NB4 (cell line): ENCODE measurements at regions not wholly inside any gene's neighbourhood (a gene's known extent, or its start where the extent isn't known, plus 50 kb on each side); places are given as distances from the start of the nearest gene placed in this dataset.
"Not testable (repeated sequence)": the region's sequence is repeated elsewhere in the genome, so short reads cannot be mapped to it uniquely, and the experiment has no call there.

Experiments
- MYC ChIP-seq: IDR thresholded peaks from 2 replicates; pipeline ENCODE4 v1.6.1; 2011; ENCODE audit warnings: low read depth, low read length
- POLR2A ChIP-seq: IDR thresholded peaks from 2 replicates; pipeline ENCODE4 v1.6.1; 2011; ENCODE audit warnings: mild to moderate bottlenecking; ENCODE audit not compliant: insufficient read length; ENCODE audit errors: extremely low read depth
- TF ChIP-seq, protein P1 (sequence below): IDR thresholded peaks from one replicate; pipeline ENCODE4 v1.5.1; 2012; ENCODE audit warnings: low read depth, low read length
- TF ChIP-seq, protein P2 (sequence below): IDR thresholded peaks from 2 replicates; pipeline ENCODE4 v1.6.1; 2011; ENCODE audit warnings: low read depth, low read length

DNA sequence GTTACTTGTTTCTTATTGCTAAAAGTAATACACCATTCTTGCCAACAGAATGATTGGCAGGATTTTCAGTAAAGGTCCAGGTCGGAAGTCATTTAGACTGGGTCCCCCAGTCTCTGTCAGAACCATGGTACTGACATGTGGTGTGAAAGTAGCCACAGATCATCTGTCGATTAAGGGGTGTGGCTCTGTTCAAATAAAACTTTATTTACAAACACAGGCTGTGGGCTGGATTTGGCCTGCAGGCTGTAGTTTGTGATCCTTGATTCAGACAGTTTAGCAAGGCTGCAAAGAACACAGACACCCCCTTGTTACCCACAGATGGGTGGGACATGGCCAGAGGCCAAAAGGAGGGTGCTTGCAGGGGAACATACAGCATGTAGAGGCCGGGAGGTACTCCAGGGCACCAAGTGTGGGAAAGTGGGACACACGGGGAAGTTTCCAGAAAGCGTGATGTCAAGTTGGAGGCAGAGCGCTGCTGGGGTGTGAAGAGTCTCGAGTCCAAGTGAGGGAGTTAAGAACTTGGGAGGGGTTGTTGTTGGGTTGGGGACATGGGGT lies 104.1 kb upstream of the CCZ1B start:
- TF ChIP-seq MYC, POLR2A: not testable (repeated sequence)
- TF ChIP-seq, protein P1, sequence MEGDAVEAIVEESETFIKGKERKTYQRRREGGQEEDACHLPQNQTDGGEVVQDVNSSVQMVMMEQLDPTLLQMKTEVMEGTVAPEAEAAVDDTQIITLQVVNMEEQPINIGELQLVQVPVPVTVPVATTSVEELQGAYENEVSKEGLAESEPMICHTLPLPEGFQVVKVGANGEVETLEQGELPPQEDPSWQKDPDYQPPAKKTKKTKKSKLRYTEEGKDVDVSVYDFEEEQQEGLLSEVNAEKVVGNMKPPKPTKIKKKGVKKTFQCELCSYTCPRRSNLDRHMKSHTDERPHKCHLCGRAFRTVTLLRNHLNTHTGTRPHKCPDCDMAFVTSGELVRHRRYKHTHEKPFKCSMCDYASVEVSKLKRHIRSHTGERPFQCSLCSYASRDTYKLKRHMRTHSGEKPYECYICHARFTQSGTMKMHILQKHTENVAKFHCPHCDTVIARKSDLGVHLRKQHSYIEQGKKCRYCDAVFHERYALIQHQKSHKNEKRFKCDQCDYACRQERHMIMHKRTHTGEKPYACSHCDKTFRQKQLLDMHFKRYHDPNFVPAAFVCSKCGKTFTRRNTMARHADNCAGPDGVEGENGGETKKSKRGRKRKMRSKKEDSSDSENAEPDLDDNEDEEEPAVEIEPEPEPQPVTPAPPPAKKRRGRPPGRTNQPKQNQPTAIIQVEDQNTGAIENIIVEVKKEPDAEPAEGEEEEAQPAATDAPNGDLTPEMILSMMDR, result not testable (repeated sequence)
- TF ChIP-seq, protein P2, sequence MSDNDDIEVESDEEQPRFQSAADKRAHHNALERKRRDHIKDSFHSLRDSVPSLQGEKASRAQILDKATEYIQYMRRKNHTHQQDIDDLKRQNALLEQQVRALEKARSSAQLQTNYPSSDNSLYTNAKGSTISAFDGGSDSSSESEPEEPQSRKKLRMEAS, result not testable (repeated sequence)
